Pons (tissue), 1 donor: ENCODE measurements at regions not wholly inside any gene's neighbourhood (a gene's known extent, or its start where the extent isn't known, plus 50 kb on each side); places are given as distances from the start of the nearest gene placed in this dataset.

Experiments
- DNase-seq: peaks from one replicate; pipeline ENCODE4 v3.0.0-alpha.2; 2016; ENCODE audit warnings: low spot score

DNA sequence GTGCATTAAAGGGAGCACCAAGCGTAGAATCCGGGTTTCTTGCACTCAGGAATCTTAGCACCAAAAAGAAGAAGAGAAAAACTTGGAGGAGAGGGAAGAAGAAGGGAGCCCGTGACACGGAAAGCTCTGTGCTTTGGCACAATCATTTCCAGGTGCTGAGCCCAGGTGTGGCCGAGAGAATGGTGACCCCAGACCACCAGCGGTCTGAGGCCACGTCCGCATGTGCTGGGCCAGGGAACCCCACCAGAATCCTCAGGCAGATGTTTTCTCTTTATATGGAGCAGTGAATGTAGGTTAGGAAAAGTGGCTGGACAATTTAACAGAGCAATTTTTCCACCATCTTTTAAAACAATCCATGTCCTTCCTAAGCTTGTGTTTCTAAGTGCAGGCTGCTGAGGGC, 520.9 kb downstream of the EPHA4 start:
- no peak for DNase-seq

DNA sequence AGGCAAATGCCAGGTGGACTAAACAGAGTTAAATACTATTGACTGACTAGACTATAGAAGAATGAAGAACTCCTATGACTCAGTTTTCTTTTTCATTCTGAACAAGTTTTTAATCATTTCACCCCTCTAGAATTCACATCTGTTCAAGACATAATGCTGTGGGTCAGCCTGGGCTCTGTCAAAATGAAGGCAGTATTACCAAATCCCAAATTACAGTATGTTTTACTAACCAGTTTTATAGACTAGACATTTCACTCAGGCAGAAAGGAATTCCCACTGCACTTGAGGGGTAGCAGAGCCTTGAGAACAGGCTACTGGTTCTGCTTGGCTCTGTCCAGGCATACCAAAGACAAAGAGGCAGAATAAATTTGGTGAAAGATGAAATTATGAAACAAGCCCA, 511.7 kb downstream of the EPHA4 start:
- no peak for DNase-seq

DNA sequence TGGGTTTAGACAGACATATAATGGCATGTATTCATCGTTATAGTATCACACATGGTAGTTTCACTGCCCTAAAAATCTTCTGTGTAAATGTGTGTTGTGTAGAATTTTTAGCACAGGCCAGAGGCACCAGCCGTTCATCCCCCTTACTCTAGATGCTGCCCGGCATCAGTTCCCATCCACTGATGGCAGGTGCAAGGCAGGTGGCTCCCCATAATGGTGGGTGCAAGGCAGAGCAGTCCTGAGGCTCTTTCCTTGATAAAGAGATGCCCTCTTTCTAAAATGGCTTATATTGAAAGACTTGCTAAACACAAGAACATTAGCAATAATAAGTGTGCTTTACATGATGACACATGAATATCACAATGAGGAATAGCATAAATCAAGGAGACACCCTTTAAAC, 508.5 kb downstream of the EPHA4 start:
- DNase-seq, result no peak

DNA sequence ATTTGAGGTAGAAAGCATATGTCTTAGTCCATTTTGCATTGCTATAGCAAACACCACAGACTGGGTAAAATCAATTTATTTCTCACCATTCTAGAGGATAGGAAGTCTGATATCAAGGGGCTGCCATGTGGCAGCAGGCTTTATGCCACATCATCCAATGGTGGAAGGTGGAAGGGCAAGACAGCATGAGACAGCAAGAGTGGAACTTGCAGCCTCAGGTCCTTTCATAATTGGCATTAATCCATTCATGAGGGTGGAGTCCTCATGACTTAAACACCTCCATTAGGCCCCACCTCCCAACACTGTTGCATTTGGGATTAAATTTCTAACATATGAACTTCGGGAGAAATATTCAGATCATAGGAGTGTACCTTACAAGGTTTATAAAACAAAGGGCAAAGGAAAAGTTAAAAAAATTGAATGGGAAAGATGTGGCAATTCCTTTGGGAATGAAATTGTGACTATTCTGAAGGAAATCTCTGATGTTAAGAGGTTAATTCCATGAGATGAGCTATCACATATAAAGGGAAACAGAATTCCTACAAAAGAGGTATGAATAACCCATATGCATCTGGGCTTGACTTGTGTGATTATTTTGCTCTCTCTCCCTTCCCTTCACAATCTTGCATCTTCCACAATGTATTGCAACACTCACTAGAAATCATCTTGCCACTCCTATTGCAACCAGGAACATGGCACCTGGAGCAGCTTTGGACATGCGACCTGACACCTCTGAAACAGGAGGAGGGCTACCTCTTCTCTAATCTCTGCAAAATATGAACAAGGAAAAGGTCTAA, 507.8 kb downstream of the EPHA4 start:
- DNase-seq, result no peak

DNA sequence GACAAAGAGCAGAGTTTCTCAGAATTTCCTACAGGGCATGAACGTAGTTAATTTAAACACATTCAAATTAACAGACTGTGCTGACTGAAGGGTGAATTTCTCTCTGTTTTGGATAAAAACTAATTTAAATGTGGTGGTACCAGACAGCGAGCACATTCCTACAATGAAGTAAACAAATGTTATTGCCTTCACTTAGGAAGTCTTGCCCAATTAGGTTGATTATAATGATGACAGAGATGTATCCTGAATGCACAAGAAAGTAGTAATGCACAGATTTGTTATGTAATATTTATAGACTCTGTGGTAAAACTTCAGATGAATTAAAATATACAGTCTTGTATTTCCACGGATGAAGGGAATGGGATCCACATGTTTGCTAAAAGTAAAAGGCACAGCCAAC, 507.2 kb downstream of the EPHA4 start:
- no peak for DNase-seq

DNA sequence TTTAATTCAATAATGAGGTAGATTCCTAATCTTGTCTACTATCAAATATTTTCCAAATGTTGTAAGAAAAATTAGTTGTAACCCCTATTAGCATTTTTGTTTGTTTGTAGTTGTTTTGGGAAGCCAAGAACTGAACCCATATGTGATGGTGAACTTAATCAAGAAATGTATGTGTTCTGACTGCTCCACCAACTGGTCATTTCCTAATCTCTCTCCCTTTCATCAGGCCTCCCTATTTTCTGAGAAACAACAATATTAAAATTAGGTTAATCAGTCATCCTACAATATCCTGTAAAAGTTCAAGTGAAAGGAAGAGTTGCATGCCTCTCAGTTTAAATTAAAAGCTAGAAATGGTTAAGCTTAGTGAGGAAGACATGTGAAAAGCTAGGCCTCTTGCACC, 504.0 kb downstream of the EPHA4 start:
- DNase-seq, result no peak

DNA sequence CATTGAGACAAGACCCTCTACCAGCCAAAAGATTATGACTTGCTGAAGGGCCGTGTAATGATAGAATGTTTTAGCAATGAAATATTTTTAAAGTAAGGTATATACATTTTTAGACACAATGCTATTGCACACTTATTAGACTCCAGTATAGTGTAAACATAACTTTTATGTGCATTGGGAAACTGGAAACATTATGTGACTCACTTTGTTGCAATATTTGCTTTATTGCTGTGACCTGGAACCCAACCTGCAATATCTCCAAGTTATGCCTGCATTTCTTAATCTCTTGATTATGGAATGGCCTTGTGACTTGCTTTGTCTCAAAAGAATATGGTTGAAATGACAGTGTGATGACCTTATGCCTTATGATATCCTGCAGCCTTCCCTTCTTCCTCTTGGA, 502.0 kb downstream of the EPHA4 start:
- DNase-seq, result no peak

DNA sequence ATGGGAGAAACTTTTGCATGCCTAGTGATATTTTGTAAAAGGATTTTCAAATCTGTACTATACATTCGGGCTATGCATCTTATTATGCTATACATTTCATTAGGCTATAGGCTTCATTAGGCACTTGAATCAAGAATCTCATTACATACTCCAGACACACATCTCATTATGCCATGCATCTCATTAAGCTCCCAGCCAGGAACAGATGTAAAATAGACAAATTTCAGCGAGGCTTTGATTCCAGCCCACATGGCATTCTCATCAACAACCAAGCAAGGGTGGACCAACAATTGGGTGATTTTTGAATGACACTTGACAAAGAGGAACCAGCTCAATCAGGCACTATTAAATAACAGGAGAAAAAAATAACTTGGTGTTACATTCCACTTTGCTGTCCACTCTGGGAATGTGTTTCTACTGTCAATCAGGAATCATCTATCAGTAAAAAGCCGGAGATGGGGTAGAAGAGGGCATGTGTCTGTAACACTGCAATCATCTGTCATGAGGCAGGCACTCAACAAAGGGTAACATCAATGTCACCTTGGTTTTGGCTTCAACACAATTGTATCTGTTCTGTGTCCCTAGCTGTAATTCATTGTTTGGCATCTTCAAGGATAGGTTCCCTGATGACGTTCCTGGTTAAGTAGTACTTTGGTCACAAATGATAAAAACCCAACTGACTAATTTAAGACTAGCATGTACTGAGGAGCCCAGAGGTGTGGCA, 498.6 kb downstream of the EPHA4 start:
- DNase-seq, result no peak

DNA sequence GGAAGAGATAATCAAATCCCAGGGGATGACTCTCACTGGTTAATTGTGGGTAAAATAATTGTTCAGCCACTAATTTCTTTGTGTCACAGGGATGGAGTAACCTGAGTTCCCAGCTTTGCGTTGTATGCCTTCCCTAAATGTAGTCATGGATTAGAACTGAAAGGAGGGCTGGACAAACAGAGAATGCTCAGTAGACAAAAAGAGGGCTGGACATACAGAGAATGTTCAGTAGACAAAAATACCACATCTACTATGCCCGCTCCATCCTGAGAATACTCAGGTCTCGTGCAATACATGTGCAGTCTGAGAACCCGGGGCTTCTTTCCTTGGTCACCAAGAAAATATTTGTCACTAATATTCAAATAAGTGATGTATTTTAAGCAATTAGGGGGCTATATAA, 497.9 kb downstream of the EPHA4 start:
- DNase-seq, result no peak

DNA sequence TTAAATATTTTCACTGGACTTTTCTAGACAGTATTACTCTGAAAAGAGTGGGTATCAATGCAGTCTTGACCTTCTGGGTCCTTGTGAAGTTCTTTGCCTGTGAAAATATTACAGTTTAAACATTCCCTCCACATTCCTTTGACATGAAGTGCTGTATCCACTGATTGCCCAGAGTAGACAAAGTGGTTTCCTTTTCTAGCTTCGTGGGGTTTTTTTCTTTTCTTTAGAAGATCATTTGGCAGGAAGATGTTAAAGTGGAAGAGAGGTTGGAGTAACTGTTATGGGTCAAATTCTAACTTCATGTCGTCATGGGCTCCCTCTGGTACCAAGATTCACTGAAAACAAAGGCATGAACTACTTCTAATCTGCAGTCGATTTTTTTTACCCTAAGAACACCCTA, 496.9 kb downstream of the EPHA4 start:
- DNase-seq, result no peak

DNA sequence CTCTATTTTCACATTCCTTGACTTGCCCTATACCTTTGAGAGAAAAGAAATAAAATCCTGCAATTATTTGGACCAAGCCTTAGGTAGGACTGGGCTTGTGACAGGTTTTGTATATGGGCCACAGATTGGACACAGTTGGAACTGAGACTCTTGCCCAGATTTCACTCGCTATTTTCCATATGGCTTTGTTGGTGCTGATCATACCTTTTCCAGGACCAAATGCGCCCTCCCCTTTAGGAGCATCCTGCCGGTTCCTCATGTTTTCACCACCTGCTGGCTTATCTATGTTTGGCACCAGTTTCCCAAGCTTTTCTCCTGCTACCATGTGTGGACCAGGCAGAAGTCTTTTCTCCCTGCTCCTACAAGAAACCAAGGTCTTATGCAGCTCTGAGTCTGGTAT, 494.9 kb downstream of the EPHA4 start:
- DNase-seq, result peak; percentile 24

DNA sequence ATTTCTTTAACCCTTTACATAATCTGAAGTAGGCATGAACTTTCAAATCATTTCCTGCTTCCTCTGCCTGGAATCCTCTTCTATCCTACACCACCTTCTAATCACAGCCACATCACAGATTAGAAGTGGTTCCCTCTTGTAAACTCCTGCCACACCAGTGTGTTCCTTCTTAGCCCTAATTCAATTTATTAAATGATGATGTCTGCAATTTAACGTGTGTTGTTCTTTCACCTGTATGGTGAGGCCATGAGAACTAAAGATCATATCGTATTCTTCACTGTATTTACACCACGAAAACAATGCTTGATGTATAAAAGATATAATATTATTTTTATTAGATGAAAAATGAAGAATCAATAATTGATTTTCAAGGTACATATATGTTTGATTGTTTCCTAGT, 494.3 kb downstream of the EPHA4 start:
- no peak for DNase-seq

DNA sequence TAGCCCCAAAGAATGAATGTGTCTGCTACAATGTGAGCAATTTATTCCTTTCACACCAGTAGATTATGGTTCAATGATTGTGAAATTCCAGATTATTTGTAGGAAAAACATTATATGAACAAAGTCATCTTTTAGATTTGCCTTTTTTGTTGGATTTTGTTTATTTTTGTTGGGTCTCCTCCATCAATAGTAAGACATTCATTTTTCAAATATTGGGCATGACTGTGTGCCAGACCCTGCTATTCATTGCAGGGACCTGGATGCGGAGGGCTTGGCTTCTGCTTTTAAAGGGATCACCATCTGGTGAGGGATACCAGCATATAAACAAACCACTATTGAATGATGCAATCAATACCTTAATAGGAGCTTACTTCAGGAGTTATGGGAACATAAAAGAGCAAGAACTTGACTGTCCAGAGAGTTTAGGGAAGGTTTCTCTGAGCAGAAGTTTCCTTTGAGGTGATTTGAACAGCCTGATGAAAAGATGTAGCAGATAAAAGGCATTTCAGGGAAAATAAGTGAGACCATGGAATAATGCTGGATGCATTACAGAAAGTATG, 486.7 kb downstream of the EPHA4 start:
- no peak for DNase-seq

DNA sequence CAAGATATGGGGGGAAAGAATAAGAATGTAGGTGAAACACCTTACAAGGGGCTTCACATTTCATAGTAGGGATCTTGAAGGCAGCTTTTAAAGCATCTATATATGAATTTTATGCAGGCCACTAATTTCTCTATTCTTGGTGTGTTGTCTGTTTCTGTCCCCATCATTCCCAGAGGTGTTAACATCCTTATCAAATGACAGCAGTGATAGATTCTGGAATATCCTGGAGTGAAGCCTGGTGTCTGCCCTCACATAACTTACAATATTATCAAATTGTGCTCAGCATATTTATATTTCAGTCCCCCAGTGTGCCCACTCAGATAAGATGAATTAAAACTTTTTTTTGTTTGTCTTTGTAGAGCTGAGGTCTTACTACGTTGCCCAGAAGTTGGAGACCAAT, 486.2 kb downstream of the EPHA4 start:
- no peak for DNase-seq

DNA sequence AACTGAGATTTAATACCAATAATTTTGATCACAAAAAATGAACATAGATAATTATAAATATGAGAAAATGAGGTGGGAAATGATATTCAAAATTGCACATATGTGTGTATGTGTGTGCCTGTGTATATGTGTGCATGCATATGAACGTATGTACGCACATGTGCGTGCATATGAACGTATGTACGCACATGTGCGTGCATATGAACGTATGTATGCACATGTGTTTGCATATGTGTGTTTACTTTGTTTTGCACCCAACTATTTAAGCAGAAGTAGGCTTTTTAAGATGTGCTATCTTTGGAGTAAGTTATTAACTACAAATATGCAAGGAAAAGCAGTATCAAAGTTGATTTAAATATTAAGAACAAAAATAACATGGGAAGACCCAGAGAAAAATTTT, 484.3 kb downstream of the EPHA4 start:
- DNase-seq, result no peak

DNA sequence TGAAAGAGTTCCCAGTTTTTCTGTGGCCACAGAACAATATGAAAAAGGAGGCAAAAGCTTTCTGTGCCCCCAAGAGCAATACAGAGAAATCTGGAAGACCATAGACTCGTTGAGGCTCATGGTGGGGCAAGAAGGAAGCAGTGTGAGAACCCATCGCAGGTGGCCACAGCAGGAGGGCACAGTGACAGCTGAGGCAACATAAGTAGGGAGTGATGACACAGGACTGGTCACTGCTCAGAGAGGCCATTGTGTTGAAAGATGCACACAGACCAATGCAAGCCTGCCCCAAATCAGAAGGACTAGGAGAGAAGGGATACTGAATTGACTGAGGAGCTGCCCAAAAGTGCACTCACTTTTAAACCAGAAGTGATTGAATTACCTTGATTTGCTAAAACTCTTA, 483.6 kb downstream of the EPHA4 start:
- DNase-seq, result no peak

DNA sequence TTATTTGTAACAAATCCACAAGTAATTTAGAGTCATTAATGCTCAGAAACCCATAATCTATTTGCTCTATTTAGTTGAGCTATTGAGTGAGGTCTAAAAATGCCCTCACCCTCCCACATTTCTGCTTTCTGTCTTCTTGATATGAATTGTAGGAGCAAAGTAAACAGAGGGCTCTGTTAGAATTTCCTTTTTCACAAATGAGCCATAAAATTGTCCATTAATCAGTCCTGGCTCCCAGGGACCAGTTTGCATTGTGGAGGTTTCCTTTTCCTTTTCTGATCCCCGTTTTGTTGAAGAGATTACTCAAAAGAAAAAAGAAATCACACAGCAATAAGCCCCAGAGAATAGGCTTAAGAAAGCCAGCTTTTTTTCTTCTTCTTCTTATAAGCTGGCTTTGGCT, 476.7 kb downstream of the EPHA4 start:
- DNase-seq, result no peak

DNA sequence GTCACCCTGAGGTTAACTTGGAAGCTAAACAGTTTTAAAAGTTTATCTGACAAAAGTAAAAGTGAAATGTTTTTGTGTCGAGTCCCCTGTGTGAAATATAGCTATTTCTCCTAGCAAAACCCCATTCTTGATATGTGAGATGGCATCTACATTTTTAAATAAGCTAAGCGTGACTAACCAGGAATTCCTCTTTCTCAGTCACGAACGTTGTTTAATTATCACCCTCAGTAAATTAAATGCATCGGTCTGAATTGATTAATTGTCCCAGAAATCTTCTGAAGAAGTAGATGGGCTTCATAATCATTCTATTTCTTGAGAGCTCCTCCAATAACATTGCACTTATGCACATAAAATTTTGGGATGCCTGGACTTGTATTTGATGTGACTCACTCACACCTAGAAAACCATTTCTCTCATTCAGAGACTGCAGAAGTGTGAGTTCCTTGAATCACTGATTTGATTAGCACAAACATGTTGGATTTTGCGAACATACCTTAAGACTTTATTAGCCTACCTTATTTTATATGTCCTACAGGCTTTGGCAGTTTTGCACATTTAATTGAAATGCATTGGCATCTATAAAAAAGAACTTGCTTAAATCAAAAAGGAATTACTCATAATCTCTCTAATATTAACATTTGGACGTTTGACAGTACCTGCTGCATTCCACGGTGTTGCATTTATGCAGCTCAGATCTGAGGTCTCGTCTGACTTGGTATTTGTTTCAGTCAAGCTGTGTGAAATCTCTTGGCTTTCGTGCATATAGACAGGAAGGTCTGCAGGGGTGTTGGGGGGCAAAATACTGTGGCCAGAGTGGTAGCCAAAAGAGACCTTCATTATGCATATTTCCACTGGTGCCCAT, 475.2 kb downstream of the EPHA4 start:
- no peak for DNase-seq

DNA sequence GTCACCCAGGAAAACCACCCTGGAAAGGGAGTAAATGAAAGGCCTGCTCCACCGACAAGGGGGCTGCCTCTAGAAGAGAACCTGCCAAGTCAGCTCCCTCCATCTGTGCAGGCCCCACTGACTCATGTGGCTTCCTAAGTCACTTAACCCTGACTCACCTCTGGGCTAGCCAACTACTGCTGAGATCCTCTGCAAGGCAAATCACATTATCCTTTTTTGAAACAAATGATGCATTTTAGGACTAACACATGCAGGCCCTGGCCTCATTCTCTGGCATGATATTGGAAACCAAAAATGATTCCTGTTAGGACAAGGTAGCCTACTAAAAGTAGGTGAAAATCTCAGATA, 474.6 kb downstream of the EPHA4 start:
- no peak for DNase-seq

DNA sequence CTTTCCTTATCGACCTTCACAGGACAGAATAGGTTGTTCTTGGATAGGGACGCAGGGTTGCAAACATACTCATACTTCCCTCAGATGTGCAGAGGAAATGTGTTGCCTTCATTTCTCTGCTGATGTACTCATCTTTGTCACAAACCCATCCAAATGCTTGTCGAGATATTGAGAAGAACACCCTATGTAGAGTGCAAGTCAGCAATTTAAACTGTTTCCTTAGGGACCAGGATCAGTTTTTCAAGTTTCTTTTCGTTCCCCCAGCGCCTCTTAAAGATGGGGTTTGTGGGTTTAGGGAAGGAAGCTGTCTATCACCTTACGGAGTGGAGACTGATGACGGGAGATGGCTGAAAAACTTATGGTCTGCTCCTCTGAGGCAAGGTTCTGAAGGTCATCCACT, 474.2 kb downstream of the EPHA4 start:
- DNase-seq, result no peak

DNA sequence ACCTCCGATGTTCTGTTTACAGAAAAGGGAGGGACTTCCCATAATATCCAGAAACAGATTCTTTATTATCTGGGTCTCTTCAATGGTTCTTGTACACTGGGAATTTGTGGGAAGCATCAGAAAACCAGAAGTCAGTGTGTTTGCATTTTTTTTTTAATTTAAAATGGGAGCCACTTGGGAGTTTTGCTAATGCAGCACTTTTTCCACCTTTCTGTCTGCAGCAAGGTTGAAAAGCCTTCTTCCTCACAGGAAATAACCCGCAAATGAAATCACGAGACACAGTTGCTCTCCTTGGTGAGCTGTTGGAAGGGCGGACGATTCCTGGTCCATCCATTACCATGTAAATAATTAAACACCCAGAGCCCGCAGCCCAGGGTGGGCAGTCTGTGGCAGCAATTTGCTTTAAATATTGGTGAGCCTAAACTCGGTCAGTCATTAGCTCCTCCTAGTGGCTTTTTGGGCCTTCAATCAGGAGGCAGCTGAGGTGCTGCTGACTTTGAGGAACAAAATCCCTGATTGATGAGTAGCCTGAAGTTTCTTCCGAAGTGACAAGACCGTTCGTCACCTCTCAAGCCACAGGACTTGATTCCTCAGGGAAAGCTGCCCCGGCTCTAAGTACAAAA, 471.5 kb downstream of the EPHA4 start:
- DNase-seq, result no peak
